NCI-H526 (cell line): ENCODE measurements at regions not wholly inside any gene's neighbourhood (a gene's known extent, or its start where the extent isn't known, plus 50 kb on each side); places are given as distances from the start of the nearest gene placed in this dataset.

Experiments
- DNase-seq, 2 experiments: peaks; one replicate each; lab custom pipeline; 2025; lab: John Stamatoyannopoulos, UW

- DNase-seq, result no peak
These were observed 88.5 kb upstream of the FZD10 start for GRCh38 chr12:130073721-130074120.

- DNase-seq, result no peak
These were observed 87.4 kb upstream of the FZD10 start for GRCh38 chr12:130074661-130075406.

GRCh38 chr12:130075497-130076076 lies 86.7 kb upstream of the FZD10 start:
- DNase-seq, result no peak

- no peak for DNase-seq
These were observed 86.1 kb upstream of the FZD10 start for GRCh38 chr12:130076126-130076525.

- no peak for DNase-seq
These were observed 85.5 kb upstream of the FZD10 start for GRCh38 chr12:130076752-130077151.

- DNase-seq, result no peak
These were observed 83.4 kb upstream of the FZD10 start for GRCh38 chr12:130078852-130079251.

- no peak for DNase-seq
These were observed 83.0 kb upstream of the FZD10 start for GRCh38 chr12:130079279-130079678.

GRCh38 chr12:130080205-130080604 lies 82.1 kb upstream of the FZD10 start:
- DNase-seq, result no peak

GRCh38 chr12:130081117-130081805 lies 81.0 kb upstream of the FZD10 start:
- no peak for DNase-seq

GRCh38 chr12:130083002-130083401 lies 79.3 kb upstream of the FZD10 start:
- DNase-seq, result no peak

- DNase-seq, result no peak
These were observed 78.5 kb upstream of the FZD10 start for GRCh38 chr12:130083734-130084133.

GRCh38 chr12:130084359-130084758 lies 77.9 kb upstream of the FZD10 start:
- DNase-seq, result no peak

GRCh38 chr12:130086248-130086647 lies 76.0 kb upstream of the FZD10 start:
- no peak for DNase-seq

GRCh38 chr12:130086797-130087196 lies 75.5 kb upstream of the FZD10 start:
- peak; percentile 43 to 77 for DNase-seq

- DNase-seq, result peak; percentile 43 to 61
These were observed 75.0 kb upstream of the FZD10 start for GRCh38 chr12:130087222-130087621.

GRCh38 chr12:130088504-130088903 lies 73.8 kb upstream of the FZD10 start:
- DNase-seq, result no peak

- no peak for DNase-seq
These were observed 71.7 kb upstream of the FZD10 start for GRCh38 chr12:130090542-130090941.

GRCh38 chr12:130093380-130093779 lies 68.9 kb upstream of the FZD10 start:
- DNase-seq, result no peak

- DNase-seq, result no peak
These were observed 64.9 kb upstream of the FZD10 start for GRCh38 chr12:130097342-130097741.

- no peak for DNase-seq
These were observed 64.4 kb upstream of the FZD10 start for GRCh38 chr12:130097798-130098255.

GRCh38 chr12:130098301-130099005 lies 63.8 kb upstream of the FZD10 start:
- no peak for DNase-seq

- no peak for DNase-seq
These were observed 61.5 kb upstream of the FZD10 start for GRCh38 chr12:130100634-130101362.
